Heart right ventricle (tissue), 16 donors: ENCODE measurements at regions not wholly inside any gene's neighbourhood (a gene's known extent, or its start where the extent isn't known, plus 50 kb on each side); places are given as distances from the start of the nearest gene placed in this dataset.

Source experiments
- ATAC-seq, 8 donors: fragments of 200-7000 bp; cut with Tn5 transposase; one replicate each; pipeline ENCODE4 v1.9.1; 2020; ENCODE audit warnings: mild to moderate bottlenecking in 8 of 8, moderate library complexity in 8 of 8, moderate number of reproducible peaks in 1 of 8
- DNase-seq, 2 donors: peaks; one replicate each; pipeline ENCODE4 v3.0.0-alpha.2; 2020
- H3K27ac ChIP-seq, 10 donors: fragments of 200-600 bp; sonication (generic) in 2 of 10; one replicate each; pipeline versions ENCODE4 v1.5.0 to v1.8.0; 2020 to 2022; ENCODE audit warnings: mild to moderate bottlenecking in 3 of 10
- H3K27me3 ChIP-seq, 7 donors: fragments of 200-600 bp; one replicate each; pipeline ENCODE4 v1.8.0; 2021 to 2022; ENCODE audit warnings: mild to moderate bottlenecking in 2 of 7
- H3K36me3 ChIP-seq, 9 donors: fragments of 200-600 bp; sonication (generic) in 1 of 9; one replicate each; pipeline versions ENCODE4 v1.5.0 to v1.8.0; 2020 to 2022; ENCODE audit warnings: mild to moderate bottlenecking in 2 of 9
- H3K4me1 ChIP-seq, 9 donors: fragments of 200-600 bp; sonication (generic) in 1 of 9; one replicate each; pipeline versions ENCODE4 v1.5.0 to v1.8.0; 2020 to 2022; ENCODE audit warnings: mild to moderate bottlenecking in 4 of 9
- H3K4me3 ChIP-seq, 10 donors: fragments of 200-600 bp; sonication (generic) in 2 of 10; one replicate each; pipeline versions ENCODE4 v1.5.0 to v1.8.0; 2020 to 2022; ENCODE audit warnings: mild to moderate bottlenecking in 7 of 10, moderate library complexity in 2 of 10
- H3K9me3 ChIP-seq, 11 donors: fragments of 200-600 bp in 10 of 11; sonication (generic) in 2 of 11; one replicate each; pipeline versions ENCODE4 v1.5.0 to v1.8.0; 2013 to 2022; ENCODE audit warnings: mild to moderate bottlenecking in 2 of 11, control low read depth in 1 of 11, moderate library complexity in 1 of 11
- WGBS, 2 donors: extraction: QIAGEN DNeasy Blood & Tissue Kit; methylation state at CpG; one replicate each; pipeline ENCODE4 v1.1.7; 2013; ENCODE audit warnings: inconsistent platforms in 1 of 2; 5-methylcytosine and 5-hydroxymethylcytosine counted together
- intact Hi-C, 10 donors: fragments of 100-400 bp; cut with DNase I; formaldehyde crosslinking; loops; one replicate each; pipeline versions ENCODE4 v1.11.1 to v1.14.2; 2022
- TF ChIP-seq, protein P1 (sequence below), 9 donors: fragments of 200-600 bp; sonication (generic) in 2 of 9; IDR thresholded peaks; one replicate each; pipeline versions ENCODE4 v1.5.0 to v1.8.0; 2021 to 2022; ENCODE audit warnings: antibody characterized with exemption in 9 of 9, mild to moderate bottlenecking in 5 of 9, moderate library complexity in 1 of 9
- donor health status: Arrhythmogenic right ventricular cardiomyopathy.
- donor health status: ischemic (EF 13 %, LVEDD 7.1; RV severe dilation, severe dysfunction).
- donor health status: healthy with polysubstance abuse.
- donor health status: DM: no; HTN: yes; CAD: no.
- donor health status: DM: no; HTN: no; CAD: no.
- donor health status: ischemic (EF 25% LVEDD 6.9; RV normal size, moderate dysfunction).
- donor health status: ischemic (EF 25% LVEDD 5.7; RV mildly dilated, moderate dysfunction).
- donor health status: healthy.
- donor health status: DM: yes; HTN: yes; CAD: no.
- donor health status: Ischemic cardiomyopathy.
- donor health status: ischemic (EF 35%, LVEDD 5.7; RV mildly dilated, moderate dysfunction).
- donor health status: nonischemic (EF 11% LVEDD 7.7; RV severe dilation, severe dysfunction).
- donor health status: DM: yes; HTN: yes; CAD: no.
- donor health status: PGD.
- donor health status: ischemic (EF 29% LVEDD 5.4; RV normal size, mild dysfunction).
- donor health status: nonischemic (EF 23%, LVEDD 6.1; RV moderate dilation, normal function).

DNA sequence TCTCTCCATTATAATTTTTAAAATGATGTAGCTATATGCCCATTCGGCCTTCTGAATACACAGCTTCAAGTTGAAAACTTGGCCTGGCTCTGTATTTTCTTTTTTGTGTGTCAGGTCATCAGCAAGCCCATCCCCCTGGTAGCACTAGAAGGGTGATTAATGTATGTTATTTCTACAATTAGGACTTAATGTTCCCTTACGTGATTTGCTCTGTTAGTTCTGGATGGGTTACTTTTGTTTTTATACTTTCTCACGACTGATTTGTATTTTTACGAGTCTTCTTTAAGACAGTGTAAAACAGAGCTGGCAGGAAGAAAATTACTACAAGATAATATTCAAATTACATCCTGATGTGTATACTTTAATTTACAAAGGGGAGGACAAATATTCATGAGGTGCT, 88.4 kb upstream of the RGPD4 start:
- H3K36me3 ChIP-seq = no peaks in the 10 kb centered on the region
- no peak for DNase-seq
- intact Hi-C loops = loop anchor here in 1 of 10 donors (5.0 kb wide), 1 partner anchor 51 kb away; no protein-coding TSS in a partner anchor
- TF ChIP-seq, protein P1, sequence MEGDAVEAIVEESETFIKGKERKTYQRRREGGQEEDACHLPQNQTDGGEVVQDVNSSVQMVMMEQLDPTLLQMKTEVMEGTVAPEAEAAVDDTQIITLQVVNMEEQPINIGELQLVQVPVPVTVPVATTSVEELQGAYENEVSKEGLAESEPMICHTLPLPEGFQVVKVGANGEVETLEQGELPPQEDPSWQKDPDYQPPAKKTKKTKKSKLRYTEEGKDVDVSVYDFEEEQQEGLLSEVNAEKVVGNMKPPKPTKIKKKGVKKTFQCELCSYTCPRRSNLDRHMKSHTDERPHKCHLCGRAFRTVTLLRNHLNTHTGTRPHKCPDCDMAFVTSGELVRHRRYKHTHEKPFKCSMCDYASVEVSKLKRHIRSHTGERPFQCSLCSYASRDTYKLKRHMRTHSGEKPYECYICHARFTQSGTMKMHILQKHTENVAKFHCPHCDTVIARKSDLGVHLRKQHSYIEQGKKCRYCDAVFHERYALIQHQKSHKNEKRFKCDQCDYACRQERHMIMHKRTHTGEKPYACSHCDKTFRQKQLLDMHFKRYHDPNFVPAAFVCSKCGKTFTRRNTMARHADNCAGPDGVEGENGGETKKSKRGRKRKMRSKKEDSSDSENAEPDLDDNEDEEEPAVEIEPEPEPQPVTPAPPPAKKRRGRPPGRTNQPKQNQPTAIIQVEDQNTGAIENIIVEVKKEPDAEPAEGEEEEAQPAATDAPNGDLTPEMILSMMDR (IDR thresholded peaks at IDR 0.05) = no peak
- H3K4me3 ChIP-seq = no peak overlapping the region
- no peaks in the 10 kb centered on the region for H3K27me3 ChIP-seq
- WGBS, 2 donors = 65 to 82% methylated on average over 4 of the region's 4 CpGs
- no peaks in the 10 kb centered on the region for H3K9me3 ChIP-seq
- ATAC-seq = no peak
- H3K4me1 ChIP-seq = no peaks in the 10 kb centered on the region
- no peak overlapping the region for H3K27ac ChIP-seq

DNA sequence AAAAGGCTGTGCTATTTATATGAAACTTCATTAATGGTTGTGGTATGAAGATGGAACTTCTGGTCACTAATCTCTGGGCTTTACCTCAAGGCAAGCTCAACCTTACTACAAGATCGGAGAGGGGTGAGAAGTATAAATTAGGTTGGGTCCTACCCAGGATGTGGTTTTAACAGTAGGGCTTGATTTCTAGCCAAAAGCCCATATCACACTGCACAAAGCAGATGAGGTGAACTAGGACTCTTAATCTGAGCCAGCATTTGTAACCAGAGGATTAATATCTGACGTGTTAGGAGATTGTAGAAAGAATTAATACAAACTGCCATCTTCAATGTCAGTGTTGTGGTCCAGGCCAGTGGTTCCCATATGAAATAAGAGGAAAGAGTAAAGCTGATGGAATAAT, 86.4 kb upstream of the RGPD4 start:
- H3K4me1 ChIP-seq = no peaks in the 10 kb centered on the region

DNA sequence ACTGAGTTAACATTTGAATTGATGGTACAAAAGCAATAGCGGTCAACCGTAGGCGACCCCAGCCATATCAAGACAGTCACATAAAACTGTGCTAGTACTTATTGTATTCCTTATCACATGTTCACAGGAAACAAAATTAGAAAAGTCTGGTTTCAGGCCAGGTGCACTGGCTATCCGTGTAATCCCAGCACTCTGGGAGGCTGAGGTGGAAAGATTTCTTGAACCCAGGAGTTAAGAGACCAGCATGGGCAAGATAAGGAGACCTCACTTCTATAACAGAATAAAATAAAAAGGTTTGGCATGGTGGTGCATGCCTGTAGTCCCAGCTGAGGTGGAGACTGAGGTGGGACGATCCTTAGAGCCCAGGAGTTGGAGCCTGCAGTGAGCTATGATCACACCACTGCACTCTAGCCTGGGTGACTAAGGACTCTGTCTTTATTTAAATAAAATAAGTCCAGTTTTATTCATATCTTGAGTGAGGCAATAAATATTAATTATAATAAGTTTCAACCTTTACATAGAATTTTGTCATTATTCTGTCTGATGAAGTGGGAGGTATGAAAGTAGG, 84.1 kb upstream of the RGPD4 start:
- H3K4me1 ChIP-seq = no peaks in the 10 kb centered on the region
- TF ChIP-seq, protein P1 (IDR thresholded peaks at IDR 0.05) = no peak
- intact Hi-C loops = no loop called here
- no peaks in the 10 kb centered on the region for H3K36me3 ChIP-seq
- 86 to 89% methylated on average over 5 of the region's 5 CpGs for WGBS, 2 donors
- ATAC-seq (no peak), DNase-seq (no peak)
- H3K27ac ChIP-seq = no peak overlapping the region
- H3K27me3 ChIP-seq = no peaks in the 10 kb centered on the region
- H3K4me3 ChIP-seq = no peak overlapping the region
- H3K9me3 ChIP-seq = no peaks in the 10 kb centered on the region

More for the DNA sequence above, 86.4 kb upstream of the RGPD4 start:
- DNase-seq = no peak
- Histone ChIP-seq H3K27ac (no peak overlapping the region), H3K36me3 (no peaks in the 10 kb centered on the region), H3K4me3 (no peak overlapping the region), H3K9me3 (no peaks in the 10 kb centered on the region), H3K27me3 (no peaks in the 10 kb centered on the region)
- intact Hi-C loops = no loop called here
- TF ChIP-seq, protein P1 (IDR thresholded peaks at IDR 0.05) = no peak
- ATAC-seq = no peak
- 76 to 78% methylated on average over 2 of the region's 2 CpGs for WGBS, 2 donors

DNA sequence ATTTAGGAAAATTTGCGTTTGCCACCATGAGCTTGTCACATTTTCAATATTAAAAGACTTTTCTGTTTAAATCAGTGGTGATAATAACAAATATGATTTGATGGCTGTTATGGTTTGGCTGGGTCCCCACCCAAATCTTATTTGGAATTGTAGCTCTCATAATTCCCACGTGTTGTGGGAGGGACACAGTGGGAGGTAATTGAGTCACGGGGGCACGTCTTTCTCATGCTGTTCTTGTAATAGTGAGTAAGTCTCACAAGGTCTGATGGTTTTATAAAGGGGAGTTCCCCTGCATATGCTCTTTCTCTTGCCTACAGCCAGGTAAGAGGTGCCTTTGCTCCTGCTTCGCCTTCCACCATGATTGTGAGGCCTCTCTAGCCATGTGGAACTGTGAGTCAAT, 83.4 kb upstream of the RGPD4 start:
- TF ChIP-seq, protein P1 (IDR thresholded peaks at IDR 0.05) = no peak
- no peak for DNase-seq
- intact Hi-C loops = no loop called here

More for the DNA sequence above, 83.4 kb upstream of the RGPD4 start:
- Histone ChIP-seq H3K36me3 (no peaks in the 10 kb centered on the region), H3K27ac (no peak overlapping the region), H3K4me1 (no peaks in the 10 kb centered on the region), H3K9me3 (no peaks in the 10 kb centered on the region), H3K27me3 (no peaks in the 10 kb centered on the region), H3K4me3 (no peak overlapping the region)
- WGBS, 2 donors = 79 to 86% methylated on average over 5 of the region's 5 CpGs
- no peak for ATAC-seq
